DMS114 treated with DMSO at 0.1 percent for 48 hours (cell line): ENCODE measurements at regions not wholly inside any gene's neighbourhood (a gene's known extent, or its start where the extent isn't known, plus 50 kb on each side); places are given as distances from the start of the nearest gene placed in this dataset.
"Not testable (repeated sequence)": the region's sequence is repeated elsewhere in the genome, so short reads cannot be mapped to it uniquely, and the experiment has no call there.

ENCODE experiments used
- DNase-seq: peaks from one replicate; lab custom pipeline; 2025; ENCODE audit not compliant: unreplicated experiment; lab: John Stamatoyannopoulos, UW

- no peak for DNase-seq
Measured at GRCh38 chr2:187679454-187679853, 125.2 kb upstream of the TFPI start.

DNA sequence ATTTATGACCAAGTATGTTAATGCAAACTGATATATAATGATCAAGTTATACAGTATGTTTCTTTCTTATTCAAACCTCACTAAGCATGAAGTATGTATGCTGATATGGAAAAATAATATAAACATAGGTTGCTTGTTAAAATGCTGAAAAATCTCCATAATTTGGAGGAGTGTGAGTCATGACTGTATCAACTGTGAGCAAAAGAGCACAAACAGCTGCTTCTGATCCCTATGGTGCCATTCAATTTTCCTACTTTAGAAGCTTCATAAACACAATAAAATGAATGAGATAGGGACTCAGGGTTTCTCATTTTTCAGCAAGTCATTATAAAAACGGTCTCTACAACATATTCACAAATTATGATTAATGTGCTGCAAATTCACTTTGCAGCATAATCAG lies 129.9 kb upstream of the TFPI start:
- no peak for DNase-seq

GRCh38 chr2:187686416-187687024 lies 132.3 kb upstream of the TFPI start:
- no peak for DNase-seq

DNA sequence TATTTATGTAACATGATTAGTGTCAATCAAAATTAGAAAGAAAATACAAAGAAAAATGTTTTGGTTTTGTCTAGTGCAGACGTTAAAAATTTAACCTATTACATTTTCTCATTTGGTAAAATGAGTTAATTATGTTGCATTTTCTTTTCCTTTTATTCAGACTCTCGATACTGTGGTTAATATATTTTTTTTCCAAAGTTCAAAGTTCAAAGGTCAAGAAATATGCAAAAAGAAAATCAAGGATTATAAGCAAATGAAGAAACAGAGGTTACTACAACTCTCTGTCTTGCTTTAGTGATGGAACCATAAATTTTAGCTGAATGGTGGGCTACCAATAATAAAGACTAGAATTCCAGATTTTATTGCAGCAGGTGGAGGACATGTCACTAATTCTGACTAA lies 133.3 kb upstream of the TFPI start:
- DNase-seq: no peak

DNA sequence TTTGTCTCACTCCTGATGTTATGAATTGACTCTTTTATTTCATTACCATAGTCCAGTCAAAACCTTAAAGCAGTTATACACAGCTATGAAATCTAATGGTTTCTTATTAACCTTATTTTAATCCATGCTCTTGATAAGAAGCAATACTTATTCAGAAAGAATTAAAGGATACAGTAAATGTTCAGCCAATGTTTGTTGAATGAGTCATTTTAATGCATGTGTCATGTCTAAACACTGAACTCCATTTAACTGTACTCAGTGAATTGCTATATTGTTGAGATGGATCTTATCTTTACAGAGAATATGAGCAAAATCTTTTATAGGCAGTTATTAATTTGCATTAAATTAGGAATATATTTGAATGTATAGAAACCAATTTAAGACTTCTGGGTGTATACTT lies 135.1 kb upstream of the TFPI start:
- DNase-seq: no peak

GRCh38 chr2:187693923-187694322 lies 139.7 kb upstream of the TFPI start:
- no peak for DNase-seq

DNA sequence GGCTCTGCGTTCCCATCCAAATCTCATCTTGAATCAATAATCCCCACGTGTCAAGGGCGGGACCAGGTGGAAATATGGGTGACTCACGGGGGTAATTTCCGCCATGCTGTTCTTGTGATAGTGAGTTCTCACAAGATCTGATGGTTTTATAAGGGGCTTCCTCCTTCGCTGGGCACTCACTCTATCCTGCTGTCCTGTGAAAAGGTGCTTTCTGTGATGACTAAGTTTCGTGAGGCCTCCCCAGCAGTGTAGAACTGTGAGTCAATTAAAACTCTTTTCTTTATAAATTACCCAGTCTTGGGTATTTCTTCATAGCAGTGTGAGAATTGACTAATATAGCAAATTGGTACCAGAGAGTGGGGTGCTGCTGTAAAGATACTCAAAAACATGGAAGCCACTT lies 142.4 kb upstream of the TFPI start:
- not testable (repeated sequence) for DNase-seq

- no peak for DNase-seq
Measured at GRCh38 chr2:187698374-187699110, 144.3 kb upstream of the TFPI start.

DNA sequence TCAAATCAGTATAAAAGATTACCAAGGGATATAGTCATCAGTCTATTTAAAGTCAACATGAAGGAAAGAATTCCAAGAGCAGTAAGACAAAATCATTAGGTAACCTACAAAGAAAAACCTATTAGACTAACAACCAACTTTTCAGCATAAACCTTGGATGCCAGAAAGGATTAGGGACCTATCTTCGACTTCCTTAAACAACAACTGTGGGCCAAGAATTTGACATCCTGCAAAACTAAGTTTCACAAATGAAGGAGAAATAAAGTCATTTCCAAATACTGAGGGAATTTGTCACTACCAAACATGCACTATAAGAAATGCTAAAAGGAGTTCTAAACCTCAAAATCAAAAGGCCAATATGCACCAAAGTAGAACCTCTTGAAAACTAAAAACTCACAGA lies 147.9 kb upstream of the TFPI start:
- no peak for DNase-seq

- no peak for DNase-seq
Measured at GRCh38 chr2:187708272-187708671, 154.0 kb upstream of the TFPI start.

- no peak for DNase-seq
Measured at GRCh38 chr2:187709065-187709464, 154.8 kb upstream of the TFPI start.

DNA sequence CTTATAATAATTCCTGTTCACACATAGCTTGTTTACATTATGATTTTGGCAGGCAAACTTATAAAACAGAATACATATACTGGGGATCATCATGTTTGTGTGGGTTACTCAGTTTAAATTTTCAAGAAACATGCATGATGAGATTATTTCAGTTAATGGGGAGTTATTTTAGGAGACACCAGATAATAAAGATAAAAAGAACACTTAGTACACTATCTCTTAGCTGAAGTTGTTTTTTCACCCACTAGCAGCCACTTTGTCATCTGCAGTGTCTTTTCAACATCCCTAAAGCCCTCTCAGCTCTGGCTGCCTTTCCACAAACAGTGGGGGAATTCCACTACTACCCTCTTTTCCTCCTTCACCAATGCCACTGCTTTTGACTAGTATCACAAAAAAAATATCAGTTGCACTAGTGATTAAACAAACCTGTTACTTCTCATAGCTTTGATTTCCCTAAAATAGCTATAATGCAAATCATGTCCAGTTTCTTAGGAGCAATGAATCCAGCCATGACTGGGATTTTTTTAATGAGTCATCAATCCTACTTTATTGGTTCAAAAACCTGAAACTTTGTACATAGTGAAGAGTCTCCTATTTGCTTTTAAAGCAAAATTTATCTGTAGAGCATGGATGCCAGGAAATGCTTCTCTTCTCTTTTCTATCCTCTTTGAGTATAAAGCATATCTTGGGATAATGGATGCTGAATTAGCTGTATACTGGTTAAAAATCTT lies 156.7 kb upstream of the TFPI start:
- DNase-seq: no peak

DNA sequence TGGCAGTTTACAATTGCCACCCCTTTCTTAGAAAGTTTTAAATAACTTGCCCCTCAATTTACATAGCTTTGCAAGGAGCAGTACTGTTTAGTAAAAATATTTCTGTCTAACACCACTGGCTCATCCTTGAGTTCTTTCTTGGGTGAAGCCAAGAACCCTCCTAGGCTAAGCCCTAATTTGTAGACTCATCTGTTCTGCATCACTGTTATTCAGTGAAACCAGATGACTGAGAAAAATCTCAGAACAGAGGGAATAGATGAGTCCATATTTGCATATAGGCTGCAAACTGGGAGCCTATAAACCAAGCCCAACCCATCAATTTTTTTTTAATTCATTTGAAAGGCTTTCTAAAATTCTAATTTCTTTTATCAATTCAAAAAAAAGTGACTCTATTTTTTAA lies 161.4 kb upstream of the TFPI start:
- no peak for DNase-seq

GRCh38 chr2:187716301-187716700 lies 162.1 kb upstream of the TFPI start:
- no peak for DNase-seq

DNA sequence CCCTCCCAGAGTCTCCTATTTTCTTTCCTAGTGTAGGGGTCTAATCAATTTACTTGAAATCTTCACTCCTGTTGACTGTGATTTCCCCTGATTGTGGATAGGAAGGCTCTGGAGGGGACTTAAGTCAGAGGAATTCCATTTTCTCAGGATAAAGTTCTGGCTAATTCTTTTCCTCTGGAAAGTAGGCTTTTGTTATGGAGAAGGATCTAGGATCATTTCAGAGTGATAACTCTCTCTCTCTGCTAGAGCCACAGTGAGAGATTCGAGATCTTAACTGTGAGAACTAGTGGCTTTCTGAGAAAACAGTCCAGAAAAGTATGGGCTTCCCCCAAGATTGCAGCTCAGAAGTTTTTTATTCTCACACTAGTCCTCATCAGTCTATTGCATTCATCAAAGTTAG lies 163.9 kb upstream of the TFPI start:
- no peak for DNase-seq

GRCh38 chr2:187719510-187719909 lies 165.3 kb upstream of the TFPI start:
- DNase-seq: no peak

- DNase-seq: no peak
Measured at GRCh38 chr2:187748958-187749357, 194.7 kb upstream of the TFPI start.

- no peak for DNase-seq
Measured at GRCh38 chr2:187749804-187750431, 195.7 kb upstream of the TFPI start.

GRCh38 chr2:187768995-187769394 lies 214.8 kb upstream of the TFPI start:
- DNase-seq: no peak

DNA sequence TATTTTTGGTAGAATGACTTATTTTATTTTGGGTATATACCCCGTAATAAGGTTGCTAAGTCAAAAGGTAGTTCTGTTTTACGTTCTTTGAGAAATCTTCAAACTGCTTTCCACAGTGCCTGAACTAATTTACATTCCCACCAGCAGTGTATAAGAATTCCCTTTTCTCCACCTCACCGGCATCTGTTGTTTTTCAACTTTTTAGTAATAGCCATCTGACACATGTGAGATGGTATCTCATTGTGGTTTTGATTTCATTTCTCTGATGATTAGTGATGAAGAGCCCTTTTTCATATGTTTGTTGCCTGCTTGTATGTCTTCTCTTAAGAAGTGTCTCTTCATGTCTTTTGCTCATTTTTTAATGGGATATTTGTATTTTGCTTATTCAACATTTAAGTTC lies 215.2 kb upstream of the TFPI start:
- DNase-seq: no peak

GRCh38 chr2:187774551-187775071 lies 220.4 kb upstream of the TFPI start:
- DNase-seq: no peak

DNA sequence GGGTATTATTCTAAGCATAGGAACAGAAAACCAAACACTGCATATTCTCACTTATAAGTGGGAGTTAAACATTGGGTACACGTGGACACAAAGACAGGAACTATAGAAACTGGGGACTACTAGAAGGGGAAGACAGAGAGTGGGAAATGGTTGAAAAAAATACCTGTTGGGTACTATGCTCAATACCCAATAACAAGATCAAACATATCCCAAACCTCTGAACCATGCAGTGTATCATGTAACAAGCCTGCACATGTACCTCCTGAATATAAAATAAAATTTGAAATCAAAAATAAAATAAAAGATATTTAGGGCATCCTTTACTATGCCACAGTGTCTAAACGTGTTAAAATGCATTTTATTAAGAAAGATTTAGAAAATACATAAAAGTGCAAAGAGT lies 221.0 kb upstream of the TFPI start:
- DNase-seq: no peak
